Skin epidermis (tissue), 12 donors: ENCODE measurements at regions not wholly inside any gene's neighbourhood (a gene's known extent, or its start where the extent isn't known, plus 50 kb on each side); places are given as distances from the start of the nearest gene placed in this dataset.
A peak's percentile ranks its signal among the peaks of the same experiment; 100 is the strongest.

ENCODE experiments used
- H3K27ac ChIP-seq, 21 experiments: fragments of 200-600 bp; sonication (generic) in 11 of 21; one replicate each; pipeline ENCODE4 v1.5.0; 2020; ENCODE audit warnings: mild to moderate bottlenecking in 3 of 21, inconsistent platforms in 2 of 21, moderate library complexity in 2 of 21
- H3K4me3 ChIP-seq, 7 experiments: fragments of 200-600 bp; sonication (generic) in 2 of 7; one replicate each; pipeline ENCODE4 v1.5.0; 2020; ENCODE audit warnings: inconsistent platforms in 2 of 7, mild to moderate bottlenecking in 2 of 7, moderate library complexity in 1 of 7

- Histone ChIP-seq H3K27ac (peak overlapping the region in 3 of 21 experiments; percentile 25 to 77 (median 69)), H3K4me3 (no peak overlapping the region)
Measured at GRCh38 chr1:22342734-22343191, 108.9 kb upstream of the ZBTB40 start.

- Histone ChIP-seq H3K4me3 (no peak overlapping the region), H3K27ac (peak overlapping the region in 1 of 21 experiments; percentile 54)
Measured at GRCh38 chr1:22343456-22344328, 108.0 kb upstream of the ZBTB40 start.

- Histone ChIP-seq H3K4me3 (no peak overlapping the region), H3K27ac (peak overlapping the region in 1 of 21 experiments; percentile 6)
Measured at GRCh38 chr1:22344329-22344630, 107.4 kb upstream of the ZBTB40 start.

- H3K27ac ChIP-seq, result no peak overlapping the region
- no peak overlapping the region for H3K4me3 ChIP-seq
Measured at GRCh38 chr1:22344851-22345560, 106.6 kb upstream of the ZBTB40 start.

- Histone ChIP-seq H3K4me3 (no peak overlapping the region), H3K27ac (no peak overlapping the region)
Measured at GRCh38 chr1:22347854-22348760, 103.5 kb upstream of the ZBTB40 start.

- no peak overlapping the region for H3K27ac ChIP-seq
- no peak overlapping the region for H3K4me3 ChIP-seq
Measured at GRCh38 chr1:22349362-22350043, 102.1 kb upstream of the ZBTB40 start.

- H3K27ac ChIP-seq, result no peak overlapping the region
- no peak overlapping the region for H3K4me3 ChIP-seq
Measured at GRCh38 chr1:22350171-22350923, 101.3 kb upstream of the ZBTB40 start.

- Histone ChIP-seq H3K27ac (no peak overlapping the region), H3K4me3 (no peak overlapping the region)
Measured at GRCh38 chr1:22350924-22351767, 100.5 kb upstream of the ZBTB40 start.

GRCh38 chr1:22351768-22352080, 99.9 kb upstream of the ZBTB40 start:
- H3K27ac ChIP-seq, result no peak overlapping the region
- no peak overlapping the region for H3K4me3 ChIP-seq

GRCh38 chr1:22352355-22352754, 99.3 kb upstream of the ZBTB40 start:
- no peak overlapping the region for H3K4me3 ChIP-seq
- H3K27ac ChIP-seq, result no peak overlapping the region

- Histone ChIP-seq H3K4me3 (no peak overlapping the region), H3K27ac (no peak overlapping the region)
Measured at GRCh38 chr1:22352896-22353295, 98.8 kb upstream of the ZBTB40 start.

GRCh38 chr1:22359427-22359826, 92.2 kb upstream of the ZBTB40 start:
- H3K4me3 ChIP-seq, result no peak overlapping the region
- H3K27ac ChIP-seq, result no peak overlapping the region

- H3K4me3 ChIP-seq, result no peak overlapping the region
- no peak overlapping the region for H3K27ac ChIP-seq
Measured at GRCh38 chr1:22362626-22363402, 88.8 kb upstream of the ZBTB40 start.

- no peak overlapping the region for H3K4me3 ChIP-seq
- no peak overlapping the region for H3K27ac ChIP-seq
Measured at GRCh38 chr1:22363403-22364325, 88.0 kb upstream of the ZBTB40 start.

- Histone ChIP-seq H3K27ac (no peak overlapping the region), H3K4me3 (no peak overlapping the region)
Measured at GRCh38 chr1:22364326-22364650, 87.4 kb upstream of the ZBTB40 start.

GRCh38 chr1:22364764-22365163, 86.9 kb upstream of the ZBTB40 start:
- no peak overlapping the region for H3K27ac ChIP-seq
- no peak overlapping the region for H3K4me3 ChIP-seq
